Kidney (tissue), 13 donors: ENCODE measurements at regions not wholly inside any gene's neighbourhood (a gene's known extent, or its start where the extent isn't known, plus 50 kb on each side); places are given as distances from the start of the nearest gene placed in this dataset.

ENCODE experiments used
- DNase-seq, 5 donors: peaks; one replicate each; pipeline ENCODE4 v3.0.0-alpha.2; 2013 to 2020
- FAIRE-seq: peaks from 2 replicates; lab custom pipeline; 2012; peaks lifted over from hg19 to GRCh38; lab: Jason Lieb, UNC
- H3K27ac ChIP-seq, 2 donors: one replicate each; pipeline ENCODE4 v1.7.0; 2013; ENCODE audit warnings: low read depth in 2 of 2, low read length in 2 of 2, inconsistent platforms in 1 of 2
- H3K27me3 ChIP-seq: one replicate; pipeline ENCODE4 v1.7.1; 2013; ENCODE audit warnings: low read length, inconsistent platforms; ENCODE audit not compliant: control insufficient read depth, insufficient read depth
- H3K36me3 ChIP-seq, 3 donors: one replicate each; pipeline versions ENCODE4 v1.7.0 to v1.7.1; 2013; ENCODE audit warnings: low read length in 3 of 3, control low read depth in 1 of 3, inconsistent platforms in 1 of 3; ENCODE audit not compliant: insufficient read depth in 3 of 3, control insufficient read depth in 2 of 3
- H3K4me1 ChIP-seq, 3 donors: one replicate each; pipeline versions ENCODE4 v1.7.0 to v1.7.1; 2013; ENCODE audit warnings: low read length in 3 of 3, inconsistent platforms in 1 of 3, low read depth in 1 of 3; ENCODE audit not compliant: control insufficient read depth in 2 of 3, insufficient read depth in 2 of 3
- H3K4me3 ChIP-seq, 3 donors: one replicate each; pipeline versions ENCODE4 v1.7.0 to v1.8.1; 2013; ENCODE audit warnings: low read length in 3 of 3, control low read depth in 1 of 3, inconsistent platforms in 1 of 3
- H3K9ac ChIP-seq, 3 donors: one replicate each; pipeline versions ENCODE4 v1.7.0 to v1.7.1; 2013; ENCODE audit warnings: low read length in 3 of 3, control low read depth in 1 of 3, inconsistent platforms in 1 of 3
- H3K9me3 ChIP-seq, 3 donors: one replicate each; pipeline versions ENCODE4 v1.7.0 to v1.7.1; 2013; ENCODE audit warnings: low read length in 3 of 3, control low read depth in 1 of 3, inconsistent platforms in 1 of 3; ENCODE audit not compliant: control insufficient read depth in 2 of 3, insufficient read depth in 1 of 3
- intact Hi-C: fragments of 100-400 bp; cut with DNase I; formaldehyde crosslinking; loops from one replicate; pipeline ENCODE4 v1.11.1; 2022
- TF ChIP-seq, protein P1 (sequence below): IDR thresholded peaks from 3 replicates; pipeline ENCODE4 v1.5.1; 2012; ENCODE audit warnings: mild to moderate bottlenecking, moderate library complexity, borderline replicate concordance; ENCODE audit not compliant: insufficient read depth; ENCODE audit errors: extremely low read depth
- donor health status: control.
- donor health status: control.
- donor health status: control.
- donor health status: control.
- donor health status: control.
- donor health status: DM: yes; HTN: yes; CAD: no.
- donor health status: Normal renal cell carcinoma (clear cell type).

DNA sequence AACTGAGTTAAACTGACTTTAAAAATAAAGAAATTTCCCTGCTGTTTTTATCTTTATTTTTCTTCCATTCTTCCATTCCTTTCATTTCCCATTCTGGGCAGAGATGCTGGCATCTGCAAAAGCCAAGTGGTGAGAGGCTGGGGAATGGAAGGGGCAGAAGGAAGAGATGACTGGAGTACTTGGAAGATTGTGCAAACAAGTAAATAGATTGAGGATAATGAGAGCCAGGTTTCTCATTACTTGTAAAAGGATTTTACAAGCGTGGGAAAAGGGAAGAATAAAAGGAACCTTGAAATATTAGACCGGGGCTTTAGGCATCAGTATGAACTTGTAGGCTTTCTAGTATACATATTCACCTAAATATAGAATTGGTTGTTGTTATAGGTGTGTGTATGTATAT is 341.2 kb downstream of the CAAP1 start:
- no peak for FAIRE-seq
- intact Hi-C loops = no loop called here

DNA sequence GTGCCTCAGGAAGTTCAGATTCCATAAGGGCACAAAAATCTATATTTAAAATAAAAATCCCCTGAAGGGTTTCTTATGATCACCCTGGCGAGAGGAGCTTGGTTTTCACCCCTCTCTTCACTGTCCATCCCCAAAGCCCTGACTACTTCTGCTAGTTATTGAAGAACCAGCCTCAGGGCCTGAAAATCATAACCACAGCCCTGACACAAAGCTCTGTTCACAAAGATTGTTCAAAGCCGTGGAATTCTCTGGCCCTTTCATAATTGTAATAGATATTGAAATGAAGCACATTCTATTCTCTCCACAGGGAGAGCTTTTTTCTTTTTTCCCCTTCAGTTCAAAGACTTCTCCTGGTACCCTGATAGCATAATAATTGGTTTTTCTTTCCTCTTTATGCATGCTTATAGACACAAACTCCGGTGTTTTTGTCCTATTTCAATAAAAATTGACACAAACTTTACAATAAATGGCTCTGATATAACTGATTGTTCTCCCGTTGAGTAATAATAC is 343.8 kb downstream of the CAAP1 start:
- DNase-seq (no peak), FAIRE-seq (no peak)
- no peaks in the 10 kb centered on the region for H3K27me3 ChIP-seq
- no peak overlapping the region for H3K9ac ChIP-seq
- H3K4me1 ChIP-seq = no peaks in the 10 kb centered on the region
- H3K27ac ChIP-seq = no peak overlapping the region
- H3K4me3 ChIP-seq = no peak overlapping the region
- intact Hi-C loops = no loop called here
- H3K36me3 ChIP-seq = no peaks in the 10 kb centered on the region
- TF ChIP-seq, protein P1, sequence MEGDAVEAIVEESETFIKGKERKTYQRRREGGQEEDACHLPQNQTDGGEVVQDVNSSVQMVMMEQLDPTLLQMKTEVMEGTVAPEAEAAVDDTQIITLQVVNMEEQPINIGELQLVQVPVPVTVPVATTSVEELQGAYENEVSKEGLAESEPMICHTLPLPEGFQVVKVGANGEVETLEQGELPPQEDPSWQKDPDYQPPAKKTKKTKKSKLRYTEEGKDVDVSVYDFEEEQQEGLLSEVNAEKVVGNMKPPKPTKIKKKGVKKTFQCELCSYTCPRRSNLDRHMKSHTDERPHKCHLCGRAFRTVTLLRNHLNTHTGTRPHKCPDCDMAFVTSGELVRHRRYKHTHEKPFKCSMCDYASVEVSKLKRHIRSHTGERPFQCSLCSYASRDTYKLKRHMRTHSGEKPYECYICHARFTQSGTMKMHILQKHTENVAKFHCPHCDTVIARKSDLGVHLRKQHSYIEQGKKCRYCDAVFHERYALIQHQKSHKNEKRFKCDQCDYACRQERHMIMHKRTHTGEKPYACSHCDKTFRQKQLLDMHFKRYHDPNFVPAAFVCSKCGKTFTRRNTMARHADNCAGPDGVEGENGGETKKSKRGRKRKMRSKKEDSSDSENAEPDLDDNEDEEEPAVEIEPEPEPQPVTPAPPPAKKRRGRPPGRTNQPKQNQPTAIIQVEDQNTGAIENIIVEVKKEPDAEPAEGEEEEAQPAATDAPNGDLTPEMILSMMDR = no peak
- no peaks in the 10 kb centered on the region for H3K9me3 ChIP-seq

More for the DNA sequence above, 341.2 kb downstream of the CAAP1 start:
- H3K9me3 ChIP-seq = no peaks in the 10 kb centered on the region
- DNase-seq = no peak
- H3K9ac ChIP-seq = no peak overlapping the region
- TF ChIP-seq, protein P1 = no peak
- no peaks in the 10 kb centered on the region for H3K36me3 ChIP-seq
- no peak overlapping the region for H3K4me3 ChIP-seq
- no peak overlapping the region for H3K27ac ChIP-seq
- H3K4me1 ChIP-seq = no peaks in the 10 kb centered on the region
- no peaks in the 10 kb centered on the region for H3K27me3 ChIP-seq

DNA sequence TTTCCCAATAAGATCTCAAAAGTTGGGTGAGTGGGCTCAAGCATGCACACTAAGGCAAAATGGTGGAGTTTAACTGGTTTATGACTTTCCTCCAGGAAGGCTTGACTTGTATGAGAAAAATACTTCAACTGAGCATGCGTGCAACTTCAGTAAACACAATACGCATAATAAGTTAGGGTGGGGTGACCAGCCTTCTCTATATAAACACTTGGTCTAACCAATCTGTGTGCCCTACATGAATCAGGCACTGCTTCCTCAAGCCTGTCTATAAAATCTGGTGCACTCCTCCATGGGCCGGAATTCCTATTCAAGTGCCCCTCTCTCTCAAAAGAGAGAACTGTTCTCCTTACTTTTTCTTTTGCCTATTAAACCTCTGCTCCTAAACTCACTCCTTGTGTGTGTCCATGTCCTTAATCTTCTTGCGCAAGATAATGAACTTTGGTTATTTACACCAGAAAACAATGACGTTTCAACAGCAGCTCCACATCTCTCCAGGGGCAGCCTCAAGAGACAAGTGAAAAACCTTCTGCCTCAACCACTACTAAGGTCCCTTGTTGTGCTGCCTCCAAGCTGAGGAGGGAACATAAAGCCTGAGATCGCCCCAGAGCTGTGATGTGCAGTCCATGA is 352.6 kb downstream of the CAAP1 start:
- no peaks in the 10 kb centered on the region for H3K27me3 ChIP-seq
- TF ChIP-seq, protein P1 = no peak
- H3K9ac ChIP-seq = no peak overlapping the region
- DNase-seq (no peak), FAIRE-seq (no peak)
- H3K27ac ChIP-seq = no peak overlapping the region
- intact Hi-C loops = no loop called here
- no peak overlapping the region for H3K4me3 ChIP-seq
- no peaks in the 10 kb centered on the region for H3K4me1 ChIP-seq
- peaks cover 0 to 2% (median 0%) of the 10 kb centered on the region in 3 donors for H3K9me3 ChIP-seq
- H3K36me3 ChIP-seq = no peaks in the 10 kb centered on the region
